Right hindlimb (tissue), 1 donor: ENCODE measurements at regions not wholly inside any gene's neighbourhood (a gene's known extent, or its start where the extent isn't known, plus 50 kb on each side); places are given as distances from the start of the nearest gene placed in this dataset.

Experiments used
- DNase-seq: peaks from one replicate; pipeline ENCODE4 v3.0.0-alpha.2; 2018

DNA sequence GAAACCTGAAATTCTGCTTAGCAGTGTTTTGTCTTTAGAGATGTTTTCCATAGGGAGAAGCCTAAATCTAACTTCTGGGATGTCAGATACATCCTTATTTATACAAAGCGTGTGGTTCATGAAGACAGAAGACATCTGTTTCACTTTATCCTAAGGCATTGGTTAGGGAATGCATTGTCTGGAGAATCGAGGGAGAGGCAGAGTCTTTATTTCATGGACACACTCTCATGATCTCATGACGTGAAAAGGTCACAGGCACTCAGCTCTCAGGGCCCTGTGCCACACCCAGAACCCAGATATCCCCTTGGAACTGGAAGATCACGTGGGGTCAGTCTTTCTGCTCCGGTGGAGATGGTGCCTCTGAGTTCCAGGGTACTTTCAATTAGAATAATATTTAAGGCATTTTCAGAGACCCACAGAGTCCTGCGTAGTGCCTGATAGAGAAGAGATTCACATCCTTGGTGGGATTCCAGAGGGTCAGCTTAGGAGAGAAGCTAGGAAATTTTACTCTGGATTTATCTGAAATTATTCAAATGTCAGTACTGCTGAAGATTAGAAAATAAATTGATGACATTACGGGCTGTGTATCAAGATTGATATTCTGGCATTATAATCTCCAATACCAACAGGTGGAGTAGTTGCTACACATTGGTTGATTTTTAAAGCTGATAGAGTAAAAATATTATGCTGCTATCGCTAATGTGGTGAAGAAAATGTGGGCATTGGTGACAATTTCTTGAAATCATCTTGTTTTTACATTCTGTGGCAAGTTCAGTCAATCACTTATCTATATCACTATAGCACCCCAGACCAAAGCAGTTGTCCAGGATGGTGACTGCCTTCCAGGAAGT lies 378.3 kb downstream of the MTRR start:
- DNase-seq = no peak

DNA sequence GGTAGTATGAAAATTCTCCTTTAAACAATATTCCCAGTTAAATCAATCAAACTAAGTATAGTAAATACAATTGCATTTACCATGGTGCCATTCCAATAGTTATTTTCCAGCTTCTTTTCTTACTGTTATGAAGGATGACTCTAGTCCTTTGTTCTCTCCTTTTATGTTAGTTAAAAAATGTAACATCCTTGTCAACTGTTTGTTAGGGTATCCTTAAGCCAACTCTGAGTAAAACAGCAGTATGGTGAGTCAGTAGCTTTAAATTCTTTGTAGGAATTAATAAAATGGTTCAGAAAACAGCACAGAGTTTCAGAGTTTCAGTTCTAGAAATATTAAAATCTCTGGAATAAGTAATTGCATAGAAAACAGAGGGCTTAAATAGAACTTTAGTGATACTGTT lies 384.4 kb downstream of the MTRR start:
- DNase-seq = no peak

DNA sequence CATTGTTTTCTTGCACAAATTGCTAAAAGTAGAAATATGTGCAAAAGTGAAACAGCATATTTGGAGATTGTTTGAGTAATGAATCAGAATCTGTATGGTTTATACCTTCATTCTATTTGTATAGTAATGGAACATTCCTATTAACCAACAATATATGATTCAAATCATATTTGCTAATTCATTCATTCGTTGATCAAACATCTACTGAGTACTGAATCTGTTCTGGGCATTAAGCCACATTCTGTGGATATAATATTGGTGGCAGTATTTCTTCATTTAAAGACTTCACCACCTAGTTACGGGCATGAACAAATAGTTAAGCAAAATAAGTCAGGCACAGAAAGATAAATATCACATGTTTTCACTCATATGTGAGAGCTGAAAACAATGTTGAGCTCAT lies 385.7 kb downstream of the MTRR start:
- DNase-seq = no peak

DNA sequence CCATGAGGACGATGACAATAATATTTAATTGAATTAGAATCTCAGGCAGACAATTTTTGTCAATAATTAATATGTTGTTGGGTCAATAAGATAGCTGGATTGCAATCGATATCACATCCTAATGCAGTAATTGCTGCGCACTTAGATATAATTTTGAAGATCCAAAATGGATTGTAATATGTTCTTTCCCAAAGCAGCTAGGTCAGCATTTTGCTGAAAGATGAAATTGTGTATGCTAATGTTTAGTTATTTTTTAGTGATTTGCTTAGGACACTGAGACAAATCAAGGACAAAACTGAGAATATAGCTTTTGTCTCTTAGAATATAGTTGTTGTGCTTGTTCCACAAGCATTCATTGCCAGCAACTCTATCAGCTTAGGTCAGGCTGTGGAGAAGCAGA lies 389.9 kb downstream of the MTRR start:
- DNase-seq = no peak

DNA sequence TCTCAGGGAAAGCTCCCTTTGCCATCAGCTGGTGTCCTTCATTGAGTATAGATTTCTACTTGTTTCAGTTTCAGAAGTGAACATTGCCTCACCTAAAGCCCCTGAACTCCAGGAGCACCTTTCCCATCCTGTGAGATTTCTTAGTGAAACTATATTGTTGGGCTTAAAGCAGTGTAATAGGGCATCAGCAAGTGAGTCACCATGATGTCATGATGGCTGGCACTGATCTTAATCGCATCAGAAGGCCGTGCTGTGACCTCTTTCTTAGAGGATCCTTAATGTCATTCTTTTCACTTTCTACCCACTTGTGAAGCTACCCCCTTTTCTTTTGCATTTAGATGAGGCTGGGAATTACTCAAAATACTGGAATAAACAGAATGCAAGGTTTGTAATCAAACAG lies 401.3 kb downstream of the MTRR start:
- DNase-seq = no peak

DNA sequence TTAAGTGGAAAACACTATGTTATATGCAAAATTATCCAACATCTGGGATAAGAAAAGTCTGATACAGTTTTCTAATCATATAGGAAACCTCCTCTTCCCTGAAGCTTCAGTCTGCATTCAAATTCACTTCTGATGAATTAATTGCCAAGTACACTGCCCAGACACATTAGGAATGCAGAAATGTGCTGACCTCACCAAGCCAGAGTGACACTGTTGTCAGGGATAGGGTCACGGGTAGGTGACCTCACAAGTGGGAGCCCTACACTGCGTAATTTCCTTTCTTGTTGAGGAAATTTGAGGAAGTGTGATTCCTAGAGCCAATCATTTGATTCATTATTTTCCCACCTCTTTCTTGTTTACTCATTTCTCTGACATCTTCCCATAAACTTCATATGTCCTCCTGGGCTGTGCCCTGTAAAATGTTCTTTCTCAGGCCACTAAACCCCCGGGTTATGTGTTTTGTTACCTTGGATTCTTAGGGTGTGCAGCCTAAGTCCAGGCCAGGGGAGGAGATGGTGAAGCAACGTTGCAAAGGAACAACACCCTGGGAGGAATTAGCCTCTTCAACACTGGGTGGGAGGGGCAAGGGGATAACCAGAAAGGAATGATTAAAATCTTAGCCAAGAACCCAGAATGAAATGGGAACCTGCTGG lies 411.9 kb downstream of the MTRR start:
- no peak for DNase-seq

DNA sequence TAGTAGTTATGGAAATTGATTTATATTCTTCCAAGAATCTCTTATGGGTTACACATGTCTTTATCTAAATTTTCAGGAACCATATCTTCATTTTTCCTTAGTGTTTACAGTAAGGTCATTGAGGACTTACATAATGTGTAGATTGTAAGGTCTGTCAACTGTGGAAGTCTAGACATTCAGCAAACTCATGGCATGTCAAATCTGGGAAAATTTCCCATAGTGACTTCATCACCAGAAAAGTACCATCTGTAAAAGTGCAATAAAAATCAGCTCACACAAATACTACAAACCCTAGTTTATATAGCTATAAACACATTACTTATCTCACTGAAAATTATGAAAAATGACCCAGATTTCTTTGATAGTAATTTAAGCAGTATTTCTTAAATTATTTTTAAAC lies 419.4 kb downstream of the MTRR start:
- DNase-seq = no peak

DNA sequence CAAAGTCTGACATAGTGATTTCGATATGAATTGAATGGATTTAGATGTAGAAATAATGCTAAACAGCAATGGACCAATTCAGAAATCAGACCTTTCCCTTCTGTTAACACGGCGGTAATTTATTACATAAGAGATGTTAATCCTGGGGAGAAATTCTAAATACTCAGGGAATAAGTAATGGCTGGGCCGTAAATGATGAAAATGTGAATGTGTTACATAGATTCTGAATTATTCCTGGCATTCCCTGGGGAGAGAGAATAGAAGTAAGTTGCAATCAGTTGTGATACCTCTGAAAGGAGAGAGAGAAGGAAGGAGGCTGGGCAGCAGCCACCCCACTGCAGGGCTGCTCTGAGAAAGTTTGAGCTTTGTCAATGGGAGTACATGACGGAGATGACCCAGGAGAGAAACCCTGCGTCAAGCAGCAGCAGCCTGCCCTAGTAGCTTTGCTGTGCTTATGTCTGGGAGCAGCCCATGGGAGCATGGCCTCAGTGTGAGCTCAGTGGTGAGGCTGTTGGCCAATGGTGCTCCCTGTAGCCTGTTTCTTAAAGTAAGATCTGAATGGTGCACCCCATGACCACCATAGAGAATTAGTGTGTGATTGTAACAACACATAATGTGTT lies 420.1 kb downstream of the MTRR start:
- DNase-seq = peak; percentile 30

DNA sequence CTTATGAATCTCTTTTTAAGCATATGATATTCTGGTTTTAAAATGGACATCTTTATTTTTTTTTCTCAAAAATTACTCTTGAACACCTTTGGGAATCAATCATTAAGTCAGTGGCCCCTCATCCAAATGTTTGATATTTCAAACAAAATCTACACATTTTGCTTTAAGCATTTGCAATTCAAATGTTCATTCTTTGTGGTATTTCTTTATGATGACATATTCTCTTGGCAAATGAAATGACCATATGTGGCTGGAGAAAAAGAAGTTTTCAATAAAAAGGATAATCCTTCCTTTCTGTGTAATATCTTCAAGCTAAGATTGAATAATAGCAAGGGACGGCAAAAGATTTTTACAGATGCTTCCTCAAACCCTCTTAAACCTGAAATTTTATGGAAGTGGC lies 420.8 kb downstream of the MTRR start:
- no peak for DNase-seq

DNA sequence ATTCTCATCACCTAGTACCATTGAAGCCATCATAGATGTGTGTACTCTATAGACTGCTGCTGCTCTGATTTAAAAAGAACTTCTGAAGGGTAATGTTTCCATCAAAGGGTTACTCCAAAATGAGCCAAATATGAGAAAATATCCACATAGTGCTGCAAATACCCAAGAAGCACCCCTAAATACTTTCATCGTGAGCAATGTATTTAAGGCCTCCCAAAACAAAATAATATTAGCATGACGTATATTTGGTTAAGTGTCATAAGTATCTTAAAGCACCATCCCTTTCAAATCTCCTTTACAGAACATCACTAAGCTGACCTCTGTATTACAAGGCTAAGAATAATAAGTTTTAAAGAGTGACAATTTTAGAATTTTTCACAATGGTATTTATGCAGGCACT lies 421.8 kb downstream of the MTRR start:
- no peak for DNase-seq

DNA sequence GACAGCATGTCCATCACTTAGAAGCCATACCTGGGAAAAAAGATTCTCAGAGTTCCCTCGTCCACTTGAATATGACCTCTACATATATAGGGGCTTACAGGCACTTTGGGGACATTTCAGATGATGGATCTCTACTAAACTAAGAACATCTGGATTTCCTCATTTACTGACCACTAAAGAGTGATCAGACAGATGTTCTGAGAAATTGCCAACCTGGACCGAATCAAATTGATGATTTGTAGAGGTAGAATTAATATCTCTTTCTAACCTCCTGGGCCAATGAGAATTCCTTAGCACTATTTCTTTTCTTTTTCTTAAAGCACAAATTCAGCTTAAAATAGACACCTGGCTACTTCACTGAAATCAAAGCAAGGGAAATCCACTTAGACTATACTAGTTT lies 422.7 kb downstream of the MTRR start:
- DNase-seq = no peak

DNA sequence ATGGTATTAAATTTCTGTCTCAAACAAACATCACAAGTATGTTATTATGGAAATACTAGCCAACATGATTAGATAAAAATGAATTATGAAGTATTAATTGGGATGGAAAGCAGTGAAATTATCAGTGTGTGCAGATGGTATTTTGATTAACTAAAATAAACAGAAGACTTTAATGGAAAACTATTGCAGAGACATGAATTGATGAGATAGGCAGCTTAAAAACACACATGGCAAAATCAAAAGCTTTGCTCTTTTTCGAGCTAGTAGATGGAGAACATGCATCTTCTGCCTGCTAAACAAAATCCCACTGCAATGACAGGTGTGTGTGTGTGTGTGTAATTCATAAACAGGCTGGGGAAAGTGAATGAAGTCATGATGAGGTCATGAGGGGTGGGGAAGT lies 426.2 kb downstream of the MTRR start:
- DNase-seq = no peak

DNA sequence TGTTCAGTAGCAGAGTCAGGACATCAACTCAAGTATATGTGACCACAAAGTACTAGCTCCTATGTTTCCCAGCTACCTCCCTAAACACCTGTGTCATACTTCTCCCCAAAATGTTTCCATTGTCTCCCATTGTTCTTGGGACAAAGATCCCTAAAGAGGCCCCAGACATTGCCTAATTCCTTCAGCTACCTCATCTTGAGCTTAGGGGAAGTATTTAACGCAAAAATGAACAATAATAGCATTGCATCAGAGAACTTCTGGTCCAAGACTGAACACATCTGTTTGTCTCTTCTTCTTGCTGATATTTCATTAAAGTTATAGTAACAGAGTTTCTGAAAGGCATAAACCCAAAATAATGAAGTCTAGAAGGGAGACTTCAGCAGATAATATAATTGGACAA lies 430.8 kb downstream of the MTRR start:
- DNase-seq = no peak

DNA sequence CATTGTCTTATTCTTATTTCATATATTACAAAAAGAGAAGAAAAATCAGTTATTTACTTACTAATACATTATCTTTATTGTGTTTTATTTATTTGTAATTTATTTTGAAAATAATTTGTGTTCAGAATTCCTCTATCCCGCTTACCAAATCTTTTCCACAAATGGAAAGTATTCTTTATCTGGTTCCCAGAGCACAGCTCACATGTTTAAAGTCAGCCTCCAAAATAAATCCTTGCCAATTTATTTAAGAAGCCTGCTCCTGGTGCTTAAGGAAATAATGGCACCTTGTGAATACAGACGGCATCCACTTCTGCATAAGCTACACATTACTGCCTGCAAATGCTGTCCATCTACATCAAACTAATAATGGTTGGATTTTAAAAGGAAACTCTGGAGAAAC lies 435.4 kb downstream of the MTRR start:
- DNase-seq = no peak

DNA sequence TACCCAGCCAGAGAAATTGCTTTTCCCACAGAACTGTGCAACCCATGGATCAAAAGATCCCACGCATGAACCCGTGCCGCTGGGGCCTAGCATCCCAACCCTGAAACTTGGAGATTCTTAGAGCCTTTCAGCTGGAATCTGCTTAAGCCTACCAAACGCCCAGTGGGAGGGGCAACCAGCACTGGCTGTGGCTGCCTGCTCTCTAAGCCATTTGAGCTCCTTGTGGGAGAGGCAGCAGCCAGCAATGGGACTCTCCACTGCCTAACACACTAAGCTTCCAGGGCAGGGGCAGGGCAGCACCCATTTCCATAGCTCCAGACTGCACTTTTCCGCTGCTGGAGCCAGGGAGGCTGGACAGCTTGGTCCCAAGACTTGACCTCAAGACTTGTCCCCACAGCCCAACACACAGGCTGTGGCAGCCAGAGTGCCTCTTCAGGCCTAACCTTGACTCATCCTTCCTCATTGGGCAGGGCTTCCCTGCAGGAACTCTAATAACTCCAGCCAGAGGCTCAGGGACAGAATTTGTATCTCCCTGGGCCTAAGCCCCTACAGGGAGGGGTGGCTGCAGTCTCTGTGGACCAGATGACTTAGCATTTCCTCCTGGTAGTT lies 437.4 kb downstream of the MTRR start:
- no peak for DNase-seq

DNA sequence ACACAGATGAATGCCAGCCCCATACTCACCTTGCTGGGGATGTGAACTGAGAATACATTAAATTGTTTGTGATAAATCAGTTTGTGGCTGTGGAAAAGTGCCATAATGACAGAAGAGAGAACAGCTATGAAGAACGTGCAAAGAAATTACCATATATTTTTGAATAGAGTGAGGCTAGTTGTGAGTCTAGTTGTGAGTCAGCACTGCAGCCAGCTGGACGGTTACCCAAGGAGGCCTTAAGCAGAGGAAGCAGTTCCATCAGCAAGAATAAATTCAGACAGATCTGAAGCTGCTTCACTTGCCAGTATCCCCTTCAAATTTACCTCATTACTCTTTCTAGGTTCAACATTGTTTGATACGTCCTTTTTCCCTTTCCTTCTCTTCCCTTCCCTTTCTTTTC lies 446.0 kb downstream of the MTRR start:
- no peak for DNase-seq

DNA sequence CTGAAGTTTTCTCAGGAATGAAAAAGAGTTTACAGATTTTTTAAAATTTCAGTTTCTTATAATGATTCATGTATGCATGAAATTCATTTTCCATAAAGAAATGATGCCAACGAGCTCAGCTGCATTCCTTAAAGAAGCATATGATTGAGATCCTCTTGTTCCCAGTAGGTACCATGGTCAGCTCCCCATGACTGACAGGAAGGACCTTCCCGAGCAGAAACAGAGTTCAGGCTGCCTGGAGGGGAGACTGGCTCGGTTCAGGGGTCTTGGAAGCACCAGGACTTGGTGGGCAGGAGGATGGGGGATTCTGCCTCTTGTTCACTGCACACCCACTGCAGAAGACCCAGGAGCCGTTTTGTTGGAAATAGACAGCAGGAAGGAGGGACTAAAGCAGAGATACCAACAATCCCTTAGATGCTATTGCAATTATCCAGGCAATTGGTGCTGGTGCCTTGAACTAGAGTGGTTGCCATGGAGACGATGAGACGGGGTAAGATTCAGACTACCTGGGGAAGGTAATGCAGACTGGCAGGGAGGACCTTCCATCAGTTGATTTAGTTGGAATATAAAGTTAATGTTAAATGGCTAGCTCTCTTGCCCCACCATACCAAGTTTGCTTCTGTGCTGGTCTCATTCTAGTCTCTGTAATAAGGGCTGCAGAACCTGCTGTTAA lies 447.8 kb downstream of the MTRR start:
- DNase-seq = no peak

DNA sequence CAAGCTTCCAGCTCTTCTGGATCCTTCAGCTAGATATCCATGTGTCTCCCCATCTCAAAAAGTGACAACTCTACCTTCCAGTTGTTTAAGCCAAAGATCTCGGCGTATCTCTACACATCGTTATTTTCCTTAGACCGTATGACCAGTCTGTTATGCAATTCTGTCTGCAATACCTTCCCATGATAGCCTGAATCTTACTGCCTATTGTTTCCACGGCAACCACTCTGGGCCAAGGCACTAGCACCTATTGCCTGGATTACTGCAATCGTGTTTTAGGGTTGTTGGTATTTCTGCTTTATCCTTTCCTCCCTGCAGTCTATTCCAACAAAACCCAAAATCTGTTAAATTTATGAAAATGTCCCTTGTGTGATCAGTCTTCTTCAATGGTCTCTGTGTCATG lies 448.4 kb downstream of the MTRR start:
- DNase-seq = no peak

DNA sequence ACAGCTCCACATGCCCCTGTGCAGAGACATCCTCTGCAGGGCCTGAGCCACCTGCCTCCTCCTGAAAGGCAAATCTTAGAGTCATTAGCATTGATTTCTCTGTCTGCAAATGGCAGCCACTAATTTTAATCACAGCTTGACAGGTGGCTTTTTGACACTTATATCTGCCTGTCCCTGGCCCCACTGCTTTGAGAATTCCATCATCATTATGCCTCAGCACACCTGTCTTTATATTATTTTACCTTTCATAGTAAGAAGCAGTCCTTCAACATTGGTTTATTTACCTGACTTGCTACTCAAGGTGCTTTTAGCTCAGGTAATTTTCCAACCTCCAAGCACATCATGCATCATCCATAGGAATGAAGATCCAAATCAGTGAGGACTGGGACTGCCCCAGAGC lies 451.3 kb downstream of the MTRR start:
- no peak for DNase-seq

DNA sequence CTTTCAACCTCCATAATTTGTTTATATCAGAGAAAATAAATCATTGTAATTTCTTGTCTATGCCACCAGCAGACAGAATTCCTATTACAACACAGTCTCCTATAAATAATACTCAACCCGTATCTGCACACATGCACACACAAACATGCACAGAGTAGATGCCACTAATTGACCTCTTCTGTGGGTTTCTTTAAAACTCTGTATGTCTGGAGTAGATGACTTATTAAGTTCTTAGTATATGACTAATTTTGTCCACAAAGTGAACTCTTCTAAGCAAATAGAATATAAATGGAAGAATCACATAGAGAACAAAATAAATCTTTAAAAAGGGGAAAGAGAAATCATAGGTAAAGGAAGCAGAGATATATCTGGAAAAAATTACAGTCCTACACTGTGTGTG lies 452.3 kb downstream of the MTRR start:
- no peak for DNase-seq

DNA sequence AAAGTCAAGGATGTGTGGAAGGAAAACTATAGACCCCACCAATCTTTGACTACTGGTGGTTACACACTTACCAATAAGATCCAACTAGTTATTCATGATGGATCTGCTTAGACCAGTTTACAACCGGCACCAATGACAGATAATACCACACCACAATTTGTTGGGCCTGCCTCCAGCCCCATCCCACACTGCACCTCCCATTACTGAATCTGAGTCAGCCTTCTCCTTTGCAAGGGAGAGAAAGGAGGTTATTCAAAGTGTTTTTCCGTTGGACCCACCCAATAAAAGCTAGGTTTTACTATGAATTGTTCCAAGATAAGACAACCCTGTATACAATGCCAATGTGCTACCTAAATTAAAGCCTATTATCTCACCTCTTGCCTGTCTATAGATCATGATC lies 453.5 kb downstream of the MTRR start:
- no peak for DNase-seq

DNA sequence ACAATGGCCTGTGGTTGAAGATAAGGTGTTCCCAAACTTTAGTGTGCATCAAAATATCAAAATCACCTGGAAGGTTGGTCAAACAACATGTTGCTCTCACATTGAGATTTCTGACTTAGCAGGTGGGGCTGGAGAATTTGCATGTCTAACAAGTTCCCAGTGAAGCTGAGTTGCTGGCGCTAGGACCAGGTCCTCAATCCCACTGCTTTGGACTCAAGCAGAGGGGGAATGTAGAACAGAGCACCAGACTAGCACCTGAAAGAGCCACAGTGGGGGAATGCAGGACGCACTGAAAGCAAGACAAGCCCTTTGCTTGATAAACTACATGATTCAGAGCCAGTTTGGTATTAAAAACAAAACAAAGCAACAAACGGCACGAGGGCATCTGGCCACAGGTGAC lies 458.1 kb downstream of the MTRR start:
- DNase-seq = no peak

DNA sequence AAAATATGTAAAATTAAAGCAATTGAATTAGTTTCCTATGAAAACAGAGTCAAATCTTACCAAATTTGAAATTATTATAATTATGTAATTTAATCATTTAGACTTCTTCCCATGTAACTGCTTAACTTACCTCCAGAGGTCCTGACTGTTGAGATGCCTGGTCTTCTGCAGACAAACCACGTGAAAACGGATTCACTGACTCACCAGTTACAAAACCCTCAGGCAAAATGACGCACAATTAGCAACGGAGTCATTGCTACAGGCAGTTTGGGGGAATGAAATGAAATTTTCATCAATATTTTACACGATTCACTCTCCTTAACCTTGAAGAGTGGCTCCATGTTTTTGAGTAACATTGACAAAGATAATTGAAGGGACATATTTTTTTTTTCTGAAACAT lies 460.8 kb downstream of the MTRR start:
- DNase-seq = no peak
